GM03348 (cell line): ENCODE measurements at regions not wholly inside any gene's neighbourhood (a gene's known extent, or its start where the extent isn't known, plus 50 kb on each side); places are given as distances from the start of the nearest gene placed in this dataset.

ENCODE experiments used
- DNase-seq: peaks from one replicate; pipeline ENCODE4 v3.0.0; 2012; ENCODE audit warnings: low spot score

DNA sequence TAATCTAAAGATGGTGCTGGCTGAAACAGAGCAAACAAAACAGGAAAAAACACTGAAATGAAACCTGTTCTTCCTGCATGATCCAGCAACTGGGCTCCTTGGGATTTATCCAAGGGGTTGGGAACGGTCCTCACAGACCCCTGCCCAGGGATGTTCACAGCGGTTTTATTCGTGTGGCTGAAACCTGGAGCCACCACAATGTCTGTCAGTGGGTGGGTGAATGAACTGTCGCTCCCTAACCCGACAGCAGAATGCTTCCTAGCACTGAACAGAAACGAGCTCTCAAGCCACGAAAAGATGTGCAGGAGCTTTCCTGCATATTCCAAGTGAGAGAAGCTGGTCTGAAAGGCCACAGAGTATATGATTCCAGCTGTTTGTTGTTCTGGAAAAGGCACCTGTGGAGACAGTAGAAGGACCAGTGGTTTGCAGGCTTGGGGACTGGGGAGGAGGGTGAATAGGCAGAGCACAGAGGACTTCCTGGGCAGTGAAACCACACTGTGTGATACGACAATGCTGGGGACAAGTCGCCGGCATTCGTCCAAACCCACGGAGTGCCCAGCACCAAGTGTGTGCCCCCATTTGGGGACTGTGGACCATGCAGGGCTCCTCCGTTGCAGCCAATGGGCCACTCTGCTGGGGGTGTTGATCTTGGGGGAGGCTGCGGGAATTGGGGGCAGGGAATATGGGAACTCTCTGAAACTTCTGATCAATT is 73.9 kb downstream of the TEX29 start:
- no peak for DNase-seq

- DNase-seq = no peak
These were observed 75.3 kb downstream of the TEX29 start for GRCh38 chr13:111395511-111396393.

DNA sequence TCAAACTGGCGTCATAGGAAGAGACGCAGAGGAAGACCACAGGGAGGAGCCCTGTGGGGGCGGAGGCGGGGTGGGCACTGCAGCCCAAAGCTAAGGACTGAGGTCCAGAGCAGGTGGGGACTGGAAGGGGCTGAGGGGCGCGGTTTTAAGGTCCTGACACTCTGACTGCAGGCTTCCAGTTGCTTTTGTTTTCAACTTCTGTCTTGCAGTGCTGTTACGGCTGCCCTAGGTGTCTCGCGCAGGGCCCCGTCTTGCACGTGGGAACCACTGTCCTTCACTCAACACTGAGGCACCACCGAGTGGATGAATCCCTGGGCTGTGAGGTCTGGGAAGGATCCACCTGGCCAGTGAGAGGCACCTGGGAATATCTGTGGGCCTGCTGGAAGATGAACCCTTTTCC is 76.0 kb downstream of the TEX29 start:
- no peak for DNase-seq

DNA sequence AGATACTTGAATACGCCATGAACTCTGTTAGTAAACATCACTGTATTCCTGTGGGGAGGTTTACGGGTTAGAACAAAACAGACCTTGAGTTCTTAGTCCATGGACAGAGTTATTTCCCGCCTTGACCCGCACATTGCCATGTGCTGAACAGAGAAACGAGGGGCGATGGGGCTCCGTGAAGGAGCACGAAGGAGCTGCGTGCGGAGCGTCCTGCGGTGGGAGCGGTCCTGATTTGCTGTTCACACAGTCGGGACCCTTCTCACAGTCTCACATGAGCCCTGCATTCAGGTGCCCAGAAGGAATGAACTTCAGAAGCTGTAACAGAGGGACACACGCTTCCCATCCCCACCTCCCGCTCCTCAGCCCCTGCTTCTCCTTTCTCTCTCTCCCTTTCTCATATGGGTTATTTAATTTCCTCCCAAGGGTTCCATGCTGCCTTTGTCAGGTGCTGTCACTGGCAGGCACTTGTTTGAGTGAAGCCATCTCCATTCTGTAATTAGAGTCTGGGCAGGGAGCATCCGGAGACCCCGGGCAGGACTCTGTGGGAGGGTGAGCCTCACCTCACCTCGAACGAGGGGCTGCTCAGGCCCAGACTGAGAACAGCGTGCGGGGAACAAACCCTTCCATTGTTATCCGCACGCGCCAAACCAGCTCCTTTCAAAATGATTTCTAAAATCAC is 76.9 kb downstream of the TEX29 start:
- no peak for DNase-seq

GRCh38 chr13:111398196-111398595 is 77.8 kb downstream of the TEX29 start:
- DNase-seq = no peak

GRCh38 chr13:111398715-111399299 is 78.4 kb downstream of the TEX29 start:
- peak; percentile 76 for DNase-seq

DNA sequence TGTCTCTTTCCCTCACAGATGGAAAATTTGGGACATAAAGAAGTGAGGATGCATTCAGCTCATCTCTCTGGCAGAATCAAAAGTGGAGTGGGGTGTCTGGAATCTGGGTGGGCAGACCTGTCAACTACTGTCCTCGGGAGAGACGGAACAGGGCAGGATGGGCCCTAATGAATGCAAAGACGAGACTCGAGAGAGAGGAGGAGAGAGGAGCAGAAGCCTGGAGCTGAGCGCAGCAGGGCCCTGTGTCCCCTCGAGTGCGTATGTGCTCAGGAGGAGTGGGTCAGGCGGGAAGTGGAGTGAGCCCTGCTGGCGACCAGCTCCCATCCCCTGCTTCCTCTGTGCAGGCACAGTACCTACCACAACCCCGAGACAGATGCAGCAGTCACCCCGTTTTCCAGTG is 78.9 kb downstream of the TEX29 start:
- no peak for DNase-seq

- no peak for DNase-seq
These were observed 79.5 kb downstream of the TEX29 start for GRCh38 chr13:111399776-111400538.

DNA sequence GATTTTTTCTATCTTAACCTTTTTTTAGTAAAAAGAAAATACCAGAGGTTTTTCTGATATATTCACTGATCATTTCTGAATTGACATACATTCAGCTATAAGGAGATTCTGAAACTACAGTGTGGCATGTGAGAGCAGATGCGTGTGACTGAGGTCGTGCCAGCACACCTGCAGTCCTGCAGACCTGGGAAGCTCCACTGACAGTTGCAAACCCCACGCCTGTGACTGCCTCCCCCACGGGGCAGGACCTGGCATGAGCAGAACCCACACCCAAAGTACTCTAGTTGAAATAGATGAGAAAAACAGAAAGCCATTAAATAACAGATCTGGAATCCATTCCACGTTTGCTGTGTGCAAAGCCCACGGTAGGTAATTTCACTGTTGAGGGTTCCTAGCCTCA is 80.7 kb downstream of the TEX29 start:
- DNase-seq = no peak

DNA sequence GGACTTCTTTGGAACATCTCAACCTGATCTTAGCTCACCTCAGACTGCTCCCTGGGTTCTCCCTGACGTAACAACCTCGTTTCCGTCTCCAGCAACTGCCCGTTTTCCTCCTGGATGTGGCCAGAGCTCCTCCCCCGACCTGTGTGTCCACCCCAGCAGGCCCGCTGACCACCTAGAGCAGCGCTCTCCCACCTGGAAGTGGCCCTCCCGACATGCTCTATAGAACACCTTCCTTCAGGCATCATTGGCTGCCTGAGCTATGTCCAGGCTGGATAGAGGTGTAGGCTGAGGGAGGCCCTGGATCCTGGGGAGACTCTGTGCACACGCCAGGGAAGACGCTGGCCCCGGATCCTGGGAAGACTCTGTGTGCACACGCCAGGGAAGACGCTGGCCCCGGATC is 81.3 kb downstream of the TEX29 start:
- DNase-seq = no peak

GRCh38 chr13:111402441-111402840 is 82.0 kb downstream of the TEX29 start:
- no peak for DNase-seq

DNA sequence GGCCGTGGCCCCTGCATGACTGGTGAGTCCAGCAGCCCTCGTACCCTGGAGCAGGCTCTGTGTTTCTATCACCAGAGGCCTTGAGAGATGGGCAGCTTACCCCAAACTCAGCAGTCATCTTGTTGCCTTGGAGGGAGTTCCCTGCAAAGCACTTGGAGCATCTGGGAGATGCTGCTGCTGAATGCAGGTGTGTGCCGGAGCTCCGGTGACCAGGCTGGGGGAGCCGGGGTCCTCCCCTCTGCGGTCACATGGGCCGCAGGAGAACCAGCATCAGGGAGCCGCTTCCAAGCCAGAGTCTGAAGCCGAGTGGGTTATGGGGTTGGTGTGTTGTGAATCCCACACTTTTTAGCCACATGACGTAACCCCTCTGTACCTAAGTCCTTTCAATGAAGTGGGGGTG is 82.8 kb downstream of the TEX29 start:
- no peak for DNase-seq

DNA sequence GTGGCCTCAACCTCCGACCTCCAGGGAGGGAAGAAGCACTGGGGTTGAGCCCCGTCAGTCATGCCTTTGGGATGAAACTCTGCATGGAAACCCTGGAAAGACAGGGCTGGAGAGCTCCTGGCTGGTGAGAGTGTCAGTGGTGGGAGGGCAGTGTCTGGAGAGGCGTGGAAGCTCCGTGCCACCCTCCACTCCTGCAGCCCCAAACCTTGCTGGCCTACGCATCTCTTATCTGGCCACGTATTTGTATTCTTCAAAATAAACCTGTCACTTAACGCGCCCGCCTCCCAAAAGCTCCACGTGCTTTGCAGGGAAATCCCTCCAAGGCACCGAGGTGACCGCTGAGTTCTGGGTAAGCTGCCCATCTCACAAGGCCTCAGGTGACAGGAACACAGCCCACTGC is 84.3 kb downstream of the TEX29 start:
- DNase-seq = no peak

- DNase-seq = no peak
These were observed 86.2 kb downstream of the TEX29 start for GRCh38 chr13:111406636-111407035.

- no peak for DNase-seq
These were observed 87.1 kb downstream of the TEX29 start for GRCh38 chr13:111407381-111408131.

DNA sequence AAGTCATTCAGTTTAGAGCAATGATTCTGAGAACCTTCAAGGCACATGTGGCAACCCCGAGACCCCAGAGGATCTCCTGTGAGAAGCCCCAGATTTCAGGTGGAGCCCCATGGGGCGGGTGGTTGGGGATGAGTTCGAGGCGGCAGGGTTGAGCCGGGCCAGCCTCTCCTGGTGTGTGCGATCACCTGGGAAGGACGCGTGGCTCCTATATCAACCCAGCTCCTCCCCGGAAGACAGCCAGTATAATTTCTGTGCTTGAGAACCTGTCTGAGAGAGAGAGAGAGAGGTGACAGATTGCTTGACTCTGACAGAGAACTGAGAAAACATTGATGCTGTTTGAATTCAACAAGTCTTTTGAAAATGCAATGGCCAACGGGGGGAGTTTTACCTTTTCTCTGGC is 89.0 kb downstream of the TEX29 start:
- DNase-seq = no peak

GRCh38 chr13:111410232-111411021 is 90.0 kb downstream of the TEX29 start:
- no peak for DNase-seq

DNA sequence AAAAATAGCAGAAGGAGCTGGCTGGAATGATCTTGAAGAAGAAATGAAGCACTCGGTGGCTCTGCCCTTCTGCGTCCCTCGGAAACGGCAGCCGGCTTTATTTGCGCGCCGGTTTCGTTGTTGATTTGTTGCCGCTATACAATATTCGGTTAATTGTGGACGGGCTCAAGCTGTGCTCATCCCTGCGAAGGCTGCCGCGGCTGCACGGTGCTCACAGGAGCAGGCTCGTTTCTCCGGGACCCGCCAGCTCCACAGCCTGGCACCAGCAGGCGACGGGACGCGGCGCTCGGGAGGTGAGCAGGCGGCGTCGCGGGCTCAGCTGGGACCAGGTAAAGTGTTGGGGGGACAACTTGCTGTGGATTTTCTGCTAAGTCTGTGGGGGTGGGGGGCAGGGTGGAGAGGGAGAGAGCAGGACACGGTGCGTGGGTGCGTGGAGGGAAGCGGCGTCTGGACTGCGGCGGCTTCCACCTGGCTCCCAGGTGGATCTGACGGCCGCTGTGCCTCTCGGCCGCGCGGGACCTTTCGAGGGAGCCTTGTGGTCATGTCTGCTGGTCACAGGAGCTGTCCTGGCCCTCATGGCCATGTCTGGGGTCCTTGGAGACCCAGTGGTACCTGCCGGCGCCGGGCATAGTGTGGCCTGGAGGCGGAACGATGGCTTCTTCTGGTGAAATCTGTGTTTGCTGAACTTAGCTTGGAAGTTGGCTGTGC is 90.9 kb downstream of the TEX29 start:
- no peak for DNase-seq

DNA sequence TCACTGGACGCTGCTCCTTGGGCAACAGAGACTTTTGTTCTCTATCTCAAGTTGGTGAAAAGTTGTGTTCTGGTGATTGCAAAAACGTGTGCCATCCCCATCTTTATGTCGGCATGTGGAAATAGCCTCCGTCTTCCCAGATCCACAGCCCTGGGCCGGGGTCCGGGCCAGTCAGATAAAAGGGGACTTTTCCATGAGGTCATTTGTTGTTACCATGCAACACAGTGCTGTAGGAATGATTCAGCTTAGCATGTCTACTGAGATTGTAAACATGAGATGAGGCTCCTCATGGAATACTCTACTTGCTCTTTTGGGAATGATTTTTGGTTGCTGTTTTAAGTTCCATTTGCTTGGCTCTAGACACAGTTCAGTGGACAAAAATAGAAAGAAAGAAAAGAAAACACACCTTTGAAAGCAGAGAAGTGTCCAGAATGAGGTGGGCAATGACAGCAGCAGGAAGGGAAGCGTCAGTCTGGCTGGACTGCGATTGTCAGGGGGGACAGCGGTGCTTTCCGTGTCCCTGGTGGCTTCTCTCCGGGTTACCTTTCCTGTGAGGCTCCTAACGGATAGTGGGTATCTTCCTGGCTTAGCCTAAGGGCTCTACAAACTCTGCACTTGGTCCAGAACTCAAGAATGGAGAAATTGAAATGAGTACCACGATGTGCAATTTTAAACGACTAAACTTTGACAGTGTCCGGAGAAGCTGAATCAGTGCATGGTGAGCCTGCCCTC is 91.6 kb downstream of the TEX29 start:
- DNase-seq = no peak
